LNCAP (cell line): ENCODE measurements at regions not wholly inside any gene's neighbourhood (a gene's known extent, or its start where the extent isn't known, plus 50 kb on each side); places are given as distances from the start of the nearest gene placed in this dataset.

Experiments
- TF ChIP-seq, protein P1 (sequence below): fragments of 450-650 bp; IDR thresholded peaks from 2 replicates; pipeline ENCODE4 v1.5.1; 2017; ENCODE audit warnings: mild to moderate bottlenecking

DNA sequence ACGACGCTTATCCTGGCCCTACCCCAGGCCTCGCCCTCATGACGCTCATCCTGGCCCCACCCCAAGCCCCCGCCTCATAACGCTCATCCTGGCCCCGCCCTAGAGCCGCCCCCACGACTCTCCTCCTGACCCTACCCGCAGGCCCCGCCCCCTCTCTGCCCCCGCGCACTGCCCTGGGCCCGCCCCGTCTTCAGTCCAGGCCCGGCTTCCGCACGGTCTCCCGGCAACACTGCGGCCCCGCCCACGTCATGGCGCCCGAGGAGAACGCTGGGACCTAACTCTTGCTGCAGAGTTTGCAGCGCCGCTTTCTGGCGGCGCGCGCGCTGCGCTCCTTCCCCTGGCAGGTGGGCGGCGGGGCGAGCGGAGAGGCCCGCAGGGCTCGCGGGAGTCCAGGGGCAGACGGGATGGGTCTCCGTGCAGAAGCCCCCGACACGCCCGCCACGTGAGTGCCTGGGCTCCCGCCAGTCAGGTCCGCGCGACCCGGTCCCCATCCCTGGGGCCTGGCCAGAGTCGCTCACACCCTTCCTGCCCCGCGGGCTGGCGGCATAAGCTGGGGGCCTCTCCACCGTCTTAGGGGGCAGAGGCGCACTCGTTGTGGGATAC is 52.5 kb upstream of the ROPN1B start:
- TF ChIP-seq, protein P1, sequence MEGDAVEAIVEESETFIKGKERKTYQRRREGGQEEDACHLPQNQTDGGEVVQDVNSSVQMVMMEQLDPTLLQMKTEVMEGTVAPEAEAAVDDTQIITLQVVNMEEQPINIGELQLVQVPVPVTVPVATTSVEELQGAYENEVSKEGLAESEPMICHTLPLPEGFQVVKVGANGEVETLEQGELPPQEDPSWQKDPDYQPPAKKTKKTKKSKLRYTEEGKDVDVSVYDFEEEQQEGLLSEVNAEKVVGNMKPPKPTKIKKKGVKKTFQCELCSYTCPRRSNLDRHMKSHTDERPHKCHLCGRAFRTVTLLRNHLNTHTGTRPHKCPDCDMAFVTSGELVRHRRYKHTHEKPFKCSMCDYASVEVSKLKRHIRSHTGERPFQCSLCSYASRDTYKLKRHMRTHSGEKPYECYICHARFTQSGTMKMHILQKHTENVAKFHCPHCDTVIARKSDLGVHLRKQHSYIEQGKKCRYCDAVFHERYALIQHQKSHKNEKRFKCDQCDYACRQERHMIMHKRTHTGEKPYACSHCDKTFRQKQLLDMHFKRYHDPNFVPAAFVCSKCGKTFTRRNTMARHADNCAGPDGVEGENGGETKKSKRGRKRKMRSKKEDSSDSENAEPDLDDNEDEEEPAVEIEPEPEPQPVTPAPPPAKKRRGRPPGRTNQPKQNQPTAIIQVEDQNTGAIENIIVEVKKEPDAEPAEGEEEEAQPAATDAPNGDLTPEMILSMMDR = no peak
